BLaER1 (cell line): ENCODE measurements at regions not wholly inside any gene's neighbourhood (a gene's known extent, or its start where the extent isn't known, plus 50 kb on each side); places are given as distances from the start of the nearest gene placed in this dataset.

ENCODE experiments used
- H3K27ac ChIP-seq: shearing (Covaris generic); formaldehyde crosslinking; 2 replicates; pipeline ENCODE4 v1.8.1; 2022
- H3K27me3 ChIP-seq: shearing (Covaris generic); formaldehyde crosslinking; 2 replicates; pipeline ENCODE4 v1.8.1; 2022
- H3K36me3 ChIP-seq: shearing (Covaris generic); formaldehyde crosslinking; 2 replicates; pipeline ENCODE4 v1.8.1; 2022
- H3K4me1 ChIP-seq: shearing (Covaris generic); formaldehyde crosslinking; 2 replicates; pipeline ENCODE4 v1.8.1; 2022
- H3K4me2 ChIP-seq: shearing (Covaris generic); formaldehyde crosslinking; 2 replicates; pipeline ENCODE4 v1.8.1; 2022
- H3K4me3 ChIP-seq: shearing (Covaris generic); formaldehyde crosslinking; 2 replicates; pipeline ENCODE4 v1.8.1; 2022
- H3K9ac ChIP-seq: shearing (Covaris generic); formaldehyde crosslinking; 2 replicates; pipeline ENCODE4 v1.8.1; 2022
- H3K9me3 ChIP-seq: shearing (Covaris generic); formaldehyde crosslinking; 2 replicates; pipeline ENCODE4 v1.8.1; 2022
- H4K20me1 ChIP-seq: shearing (Covaris generic); formaldehyde crosslinking; 2 replicates; pipeline ENCODE4 v1.8.1; 2022
- Cebpa-rat ChIP-seq: shearing (Covaris generic); IDR thresholded peaks from 2 replicates; pipeline ENCODE4 v1.8.1; 2022

- Histone ChIP-seq H3K4me2 (no peak overlapping the region), H3K27ac (no peak overlapping the region), H3K4me3 (no peak overlapping the region), H3K36me3 (no peaks in the 10 kb centered on the region), H3K9ac (no peak overlapping the region), H4K20me1 (no peaks in the 10 kb centered on the region), H3K4me1 (no peaks in the 10 kb centered on the region), H3K9me3 (no peaks in the 10 kb centered on the region), H3K27me3 (no peaks in the 10 kb centered on the region)
- no peak for TF ChIP-seq Cebpa-rat
These were observed 62.1 kb upstream of the DOCK10 start for GRCh38 chr2:225104321-225104720.

GRCh38 chr2:225103737-225104141, 61.5 kb upstream of the DOCK10 start:
- H3K4me2 ChIP-seq: no peak overlapping the region

GRCh38 chr2:225100856-225101294, 58.6 kb upstream of the DOCK10 start:
- H3K4me3 ChIP-seq: no peak overlapping the region
- H3K4me2 ChIP-seq: no peak overlapping the region
- H3K9ac ChIP-seq: no peak overlapping the region
- H3K36me3 ChIP-seq: no peaks in the 10 kb centered on the region
- no peaks in the 10 kb centered on the region for H4K20me1 ChIP-seq
- no peaks in the 10 kb centered on the region for H3K27me3 ChIP-seq
- no peaks in the 10 kb centered on the region for H3K4me1 ChIP-seq
- H3K27ac ChIP-seq: no peak overlapping the region
- no peak for TF ChIP-seq Cebpa-rat
- H3K9me3 ChIP-seq: no peaks in the 10 kb centered on the region

More at GRCh38 chr2:225103737-225104141, 61.5 kb upstream of the DOCK10 start:
- Histone ChIP-seq H4K20me1 (no peaks in the 10 kb centered on the region), H3K4me3 (no peak overlapping the region), H3K27me3 (no peaks in the 10 kb centered on the region), H3K27ac (no peak overlapping the region), H3K36me3 (no peaks in the 10 kb centered on the region), H3K9me3 (no peaks in the 10 kb centered on the region), H3K4me1 (no peaks in the 10 kb centered on the region), H3K9ac (no peak overlapping the region)
- TF ChIP-seq Cebpa-rat: no peak

GRCh38 chr2:225100269-225100668, 58.0 kb upstream of the DOCK10 start:
- no peak overlapping the region for H3K4me2 ChIP-seq
- no peaks in the 10 kb centered on the region for H3K4me1 ChIP-seq
- H3K27ac ChIP-seq: no peak overlapping the region

GRCh38 chr2:225097035-225097434, 54.8 kb upstream of the DOCK10 start:
- Histone ChIP-seq H3K9ac (no peak overlapping the region), H3K27ac (no peak overlapping the region), H3K4me2 (no peak overlapping the region), H3K27me3 (no peaks in the 10 kb centered on the region), H3K4me1 (no peaks in the 10 kb centered on the region), H3K9me3 (no peaks in the 10 kb centered on the region), H4K20me1 (no peaks in the 10 kb centered on the region), H3K36me3 (no peaks in the 10 kb centered on the region), H3K4me3 (no peak overlapping the region)
- TF ChIP-seq Cebpa-rat: no peak

More at GRCh38 chr2:225100269-225100668, 58.0 kb upstream of the DOCK10 start:
- TF ChIP-seq Cebpa-rat: no peak
- Histone ChIP-seq H4K20me1 (no peaks in the 10 kb centered on the region), H3K9me3 (no peaks in the 10 kb centered on the region), H3K9ac (no peak overlapping the region), H3K36me3 (no peaks in the 10 kb centered on the region), H3K4me3 (no peak overlapping the region), H3K27me3 (no peaks in the 10 kb centered on the region)
